Neural cell (in vitro differentiated cells): ENCODE measurements at regions not wholly inside any gene's neighbourhood (a gene's known extent, or its start where the extent isn't known, plus 50 kb on each side); places are given as distances from the start of the nearest gene placed in this dataset.

ENCODE experiments used
- H2AFZ ChIP-seq: fragments of 200-600, 300-800 bp; sonication (generic), shearing (Covaris generic); 2 replicates; pipeline ENCODE4 v1.6.0; 2014; ENCODE audit warnings: low read depth, mild to moderate bottlenecking, antibody characterized with exemption, low read length, moderate library complexity
- H3F3A ChIP-seq: fragments of 200-600 bp; shearing (Covaris generic); 2 replicates; pipeline ENCODE4 v1.6.1; 2016; ENCODE audit warnings: mild to moderate bottlenecking, moderate library complexity, mixed read lengths, antibody characterized with exemption, low read length; ENCODE audit not compliant: insufficient read depth, poor library complexity, severe bottlenecking
- H3K27ac ChIP-seq: fragments of 200-600, 300-800 bp; sonication (generic), shearing (Covaris generic); 2 replicates; pipeline ENCODE4 v1.5.1; 2014; ENCODE audit warnings: mild to moderate bottlenecking, low read length, moderate library complexity
- H3K27me3 ChIP-seq: fragments of 300-800, 200-600 bp; sonication (generic), shearing (Covaris generic); 2 replicates; pipeline ENCODE4 v1.6.0; 2014; ENCODE audit warnings: mild to moderate bottlenecking, low read depth, low read length, moderate library complexity; ENCODE audit not compliant: insufficient read depth
- H3K36me3 ChIP-seq: fragments of 300-800, 200-600 bp; sonication (generic), shearing (Covaris generic); 2 replicates; pipeline ENCODE4 v1.5.1; 2014; ENCODE audit warnings: mild to moderate bottlenecking, antibody characterized with exemption, low read length, moderate library complexity; ENCODE audit not compliant: insufficient read depth
- H3K4me2 ChIP-seq: fragments of 300-800, 200-600 bp; sonication (generic), shearing (Covaris generic); 2 replicates; pipeline ENCODE4 v1.6.0; 2014; ENCODE audit warnings: mild to moderate bottlenecking, low read length
- H3K4me3 ChIP-seq: fragments of 300-800, 200-600 bp; sonication (generic), shearing (Covaris generic); 2 replicates; pipeline ENCODE4 v1.5.1; 2014; ENCODE audit warnings: mild to moderate bottlenecking, low read length, moderate library complexity
- H3K79me2 ChIP-seq: fragments of 200-600 bp; shearing (Covaris generic); replicated peaks from 2 replicates; pipeline ENCODE4 v1.6.0; 2014; ENCODE audit warnings: mild to moderate bottlenecking, low read length, moderate library complexity; ENCODE audit not compliant: insufficient read depth
- H3K9ac ChIP-seq: fragments of 300-800, 200-600 bp; sonication (generic), shearing (Covaris generic); 2 replicates; pipeline ENCODE4 v1.6.1; 2016; ENCODE audit warnings: mild to moderate bottlenecking, low read length, mixed read lengths
- H3K9me2 ChIP-seq: fragments of 200-600 bp; shearing (Covaris generic); 2 replicates; pipeline ENCODE4 v1.6.1; 2016; ENCODE audit warnings: mild to moderate bottlenecking, low read length, mixed read lengths; ENCODE audit not compliant: insufficient read depth
- H3K9me3 ChIP-seq: fragments of 200-600, 300-800 bp; sonication (generic), shearing (Covaris generic); 2 replicates; pipeline ENCODE4 v1.6.1; 2016; ENCODE audit warnings: mild to moderate bottlenecking, mixed run types, low read length, moderate library complexity, mixed read lengths
- H4K20me1 ChIP-seq: fragments of 200-600 bp; shearing (Covaris generic); 2 replicates; pipeline ENCODE4 v1.6.1; 2016; ENCODE audit warnings: mild to moderate bottlenecking, mixed run types; ENCODE audit not compliant: insufficient read depth
- CTCF ChIP-seq: fragments of 450-650 bp; IDR thresholded peaks from 2 replicates; pipeline ENCODE4 v1.5.1; 2014; ENCODE audit warnings: antibody characterized with exemption, mild to moderate bottlenecking, moderate library complexity; ENCODE audit not compliant: poor library complexity, severe bottlenecking
- EP300 ChIP-seq: fragments of 450-650 bp; conservative IDR thresholded peaks from 2 replicates; pipeline ENCODE4 v1.6.1; 2014; ENCODE audit warnings: antibody characterized with exemption, mild to moderate bottlenecking, moderate library complexity; ENCODE audit not compliant: poor library complexity, severe bottlenecking
- EZH2 ChIP-seq: fragments of 200-600, 300-800 bp; shearing (Covaris generic), sonication (generic); IDR thresholded peaks from 2 replicates; pipeline ENCODE4 v1.6.1; 2014; ENCODE audit warnings: antibody characterized with exemption, low read length, borderline replicate concordance, mild to moderate bottlenecking; ENCODE audit not compliant: insufficient read depth, poor library complexity, severe bottlenecking
- MXI1 ChIP-seq: fragments of 450-650 bp; conservative IDR thresholded peaks from 2 replicates; pipeline ENCODE4 v1.6.1; 2014; ENCODE audit warnings: antibody characterized with exemption, mild to moderate bottlenecking; ENCODE audit not compliant: poor library complexity, severe bottlenecking
- POLR2AphosphoS5 ChIP-seq: IDR thresholded peaks from 2 replicates; pipeline ENCODE4 v1.6.1; 2012
- RAD21 ChIP-seq: fragments of 450-650 bp; conservative IDR thresholded peaks from 2 replicates; pipeline ENCODE4 v1.6.1; 2014; ENCODE audit warnings: antibody characterized with exemption, mild to moderate bottlenecking, moderate library complexity
- REST ChIP-seq: IDR thresholded peaks from 2 replicates; pipeline ENCODE4 v1.6.1; 2012; ENCODE audit warnings: borderline replicate concordance
- SMC3 ChIP-seq: fragments of 450-650 bp; conservative IDR thresholded peaks from 2 replicates; pipeline ENCODE4 v1.6.1; 2014; ENCODE audit warnings: antibody characterized with exemption, mild to moderate bottlenecking, moderate library complexity; ENCODE audit not compliant: poor library complexity

GRCh38 chr3:66572938-66573710, 72.3 kb upstream of the LRIG1 start:
- no peaks in the 10 kb centered on the region for H4K20me1 ChIP-seq
- H3K9ac ChIP-seq, result no peak overlapping the region
- H3K9me3 ChIP-seq, result no peaks in the 10 kb centered on the region
- H3K4me2 ChIP-seq, result no peak overlapping the region
- no peaks in the 10 kb centered on the region for H3F3A ChIP-seq
- H3K9me2 ChIP-seq, result no peaks in the 10 kb centered on the region
- no peak for TF ChIP-seq POLR2AphosphoS5
- peak; percentile 16 for TF ChIP-seq CTCF
- H3K27me3 ChIP-seq, result no peaks in the 10 kb centered on the region
- H3K27ac ChIP-seq, result no peak overlapping the region
- H3K36me3 ChIP-seq, result no peaks in the 10 kb centered on the region
- H2AFZ ChIP-seq, result no peak overlapping the region
- no peak overlapping the region for H3K4me3 ChIP-seq
- H3K79me2 ChIP-seq, result no peaks in the 10 kb centered on the region

GRCh38 chr3:66574091-66574490, 73.3 kb upstream of the LRIG1 start:
- no peak overlapping the region for H3K9ac ChIP-seq
- no peaks in the 10 kb centered on the region for H4K20me1 ChIP-seq
- no peaks in the 10 kb centered on the region for H3K9me2 ChIP-seq
- H3K9me3 ChIP-seq, result no peaks in the 10 kb centered on the region
- TF ChIP-seq SMC3, result no peak
- no peak for TF ChIP-seq EP300
- TF ChIP-seq REST, result no peak
- TF ChIP-seq POLR2AphosphoS5, result no peak
- TF ChIP-seq RAD21, result no peak
- H3K4me2 ChIP-seq, result no peak overlapping the region
- H2AFZ ChIP-seq, result no peak overlapping the region
- no peak overlapping the region for H3K27ac ChIP-seq
- H3K27me3 ChIP-seq, result no peaks in the 10 kb centered on the region
- no peaks in the 10 kb centered on the region for H3K36me3 ChIP-seq
- no peaks in the 10 kb centered on the region for H3K79me2 ChIP-seq
- H3K4me3 ChIP-seq, result no peak overlapping the region
- H3F3A ChIP-seq, result no peaks in the 10 kb centered on the region

DNA sequence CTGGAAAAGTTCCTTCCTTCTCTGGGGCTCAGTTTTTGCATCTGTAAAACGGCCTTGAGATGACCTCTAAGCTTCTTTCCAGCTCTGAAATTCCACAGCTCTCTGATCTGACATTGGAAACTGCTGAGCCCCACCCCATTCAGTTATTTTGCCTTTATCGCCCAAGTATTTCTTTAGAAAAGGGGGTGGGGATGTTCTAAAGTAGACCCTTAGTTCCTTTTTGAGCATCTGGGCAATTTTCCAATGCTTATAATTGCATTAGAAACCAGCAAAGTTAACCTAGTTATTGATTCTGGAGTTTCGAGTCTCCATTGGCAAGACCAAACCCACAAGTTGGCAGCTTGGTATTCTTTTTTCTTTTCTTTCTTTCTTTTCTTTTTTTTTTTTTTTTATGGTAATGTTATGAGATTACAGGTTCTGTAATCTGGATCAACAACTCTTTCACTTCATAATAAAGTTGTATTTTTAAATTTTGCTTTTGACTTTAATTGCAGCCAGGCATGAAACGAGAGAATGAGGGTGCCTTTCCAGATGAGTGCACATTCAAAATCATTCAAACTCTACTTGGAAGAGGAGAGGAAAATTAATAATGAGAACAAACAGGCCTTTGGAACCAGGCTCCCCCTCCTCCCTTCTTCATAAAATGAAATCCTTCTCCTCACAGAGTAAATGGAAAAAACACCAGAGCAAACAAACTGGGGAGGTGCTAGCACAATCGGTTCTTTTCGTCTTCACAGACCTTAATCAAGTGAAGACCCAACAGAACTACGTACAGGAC, 76.8 kb upstream of the LRIG1 start:
- Histone ChIP-seq H2AFZ (no peak overlapping the region), H3K9ac (no peak overlapping the region), H3K79me2 (no peaks in the 10 kb centered on the region), H3K27me3 (no peaks in the 10 kb centered on the region), H3K4me2 (no peak overlapping the region), H3K9me3 (no peaks in the 10 kb centered on the region), H3K36me3 (no peaks in the 10 kb centered on the region), H3F3A (no peaks in the 10 kb centered on the region), H3K9me2 (no peaks in the 10 kb centered on the region), H4K20me1 (no peaks in the 10 kb centered on the region), H3K27ac (no peak overlapping the region), H3K4me3 (no peak overlapping the region)
- TF ChIP-seq RAD21 (no peak), EP300 (no peak), MXI1 (no peak), CTCF (no peak), SMC3 (no peak), POLR2AphosphoS5 (no peak), EZH2 (no peak), REST (no peak)
